Esophagus (tissue), 2 donors: ENCODE measurements at regions not wholly inside any gene's neighbourhood (a gene's known extent, or its start where the extent isn't known, plus 50 kb on each side); places are given as distances from the start of the nearest gene placed in this dataset.
"Not testable (repeated sequence)": the region's sequence is repeated elsewhere in the genome, so short reads cannot be mapped to it uniquely, and the experiment has no call there.

Experiments
- H3K27ac ChIP-seq, 2 donors: one replicate each; pipeline ENCODE4 v1.5.1; 2013; ENCODE audit warnings: low read depth in 2 of 2, mild to moderate bottlenecking in 2 of 2, inconsistent platforms in 1 of 2, low read length in 1 of 2, moderate library complexity in 1 of 2
- H3K27me3 ChIP-seq, 2 donors: one replicate each; pipeline ENCODE4 v1.6.1; 2013; ENCODE audit warnings: low read length in 2 of 2, control low read depth in 1 of 2, mild to moderate bottlenecking in 1 of 2; ENCODE audit not compliant: insufficient read depth in 2 of 2, control insufficient read depth in 1 of 2
- H3K36me3 ChIP-seq, 2 donors: one replicate each; pipeline ENCODE4 v1.6.1; 2013; ENCODE audit warnings: low read length in 1 of 2; ENCODE audit not compliant: control insufficient read depth in 2 of 2, insufficient read depth in 2 of 2
- H3K4me1 ChIP-seq, 2 donors: one replicate each; pipeline ENCODE4 v1.6.1; 2013; ENCODE audit warnings: low read length in 1 of 2; ENCODE audit not compliant: control insufficient read depth in 2 of 2, insufficient read depth in 2 of 2
- H3K4me3 ChIP-seq, 2 donors: one replicate each; pipeline ENCODE4 v1.5.1; 2013; ENCODE audit warnings: low read length in 2 of 2, mild to moderate bottlenecking in 2 of 2, low read depth in 1 of 2, moderate library complexity in 1 of 2
- H3K9me3 ChIP-seq, 2 donors: one replicate each; pipeline ENCODE4 v1.6.1; 2013; ENCODE audit warnings: mild to moderate bottlenecking in 2 of 2, low read depth in 1 of 2, low read length in 1 of 2, moderate library complexity in 1 of 2; ENCODE audit not compliant: control insufficient read depth in 2 of 2, insufficient read depth in 1 of 2
- WGBS, 2 donors: extraction: QIAGEN DNeasy Blood & Tissue Kit; methylation state at CpG; one replicate each; pipeline ENCODE4 v1.1.7; 2013; 5-methylcytosine and 5-hydroxymethylcytosine counted together
- donor health status: healthy with polysubstance abuse.
- donor health status: Bipolar disorder and iron deficiency.

DNA sequence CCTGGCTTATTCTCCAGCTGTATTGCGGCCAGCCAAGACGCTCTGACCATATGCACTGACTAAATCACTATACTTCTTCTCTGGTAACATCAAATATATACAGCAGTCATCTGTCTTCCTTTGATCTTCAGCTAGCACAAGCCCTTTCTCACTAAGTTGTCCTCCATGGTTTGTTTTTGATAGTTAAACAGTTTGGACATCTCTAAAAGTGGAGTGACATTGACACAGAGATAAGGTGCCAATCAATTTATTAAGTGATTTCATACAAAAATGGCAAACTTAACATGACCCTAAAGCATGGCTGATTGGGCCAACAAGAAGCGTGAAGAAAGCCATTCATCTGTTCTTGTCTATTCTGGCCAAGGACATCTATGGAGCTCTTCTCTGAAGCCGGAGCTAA, 334.9 kb downstream of the NKX6-1 start:
- peaks cover 0 to 3% of the 10 kb centered on the region in 2 donors for H3K4me1 ChIP-seq
- 75 to 83% methylated on average over 4 of the region's 4 CpGs for WGBS, 2 donors
- H3K36me3 ChIP-seq = no peaks in the 10 kb centered on the region
- no peaks in the 10 kb centered on the region for H3K27me3 ChIP-seq
- H3K27ac ChIP-seq = no peak overlapping the region
- no peak overlapping the region for H3K4me3 ChIP-seq
- H3K9me3 ChIP-seq = no peaks in the 10 kb centered on the region

DNA sequence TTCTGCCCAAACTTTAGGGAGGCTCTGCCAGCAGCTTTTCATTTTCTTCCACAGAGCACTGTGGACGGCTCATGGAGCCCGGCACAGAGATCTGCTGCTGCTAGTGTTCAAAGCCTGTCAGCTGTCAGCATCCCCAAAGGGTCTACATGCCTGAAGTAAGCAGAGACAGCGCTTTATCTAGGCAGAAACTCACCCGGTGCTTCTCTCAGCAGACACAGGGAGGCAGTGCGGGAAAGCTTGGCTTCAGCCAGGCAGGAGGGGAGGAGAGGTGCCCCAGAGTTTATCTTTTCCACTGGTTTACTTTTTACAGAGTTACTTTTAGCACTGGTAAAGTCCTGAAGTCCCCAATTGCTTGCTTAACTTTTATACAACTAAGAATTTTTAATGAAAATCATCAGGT, 339.3 kb downstream of the NKX6-1 start:
- Histone ChIP-seq H3K27ac (peak overlapping the region in 1 of 2 donors; percentile 31), H3K4me3 (no peak overlapping the region), H3K9me3 (no peaks in the 10 kb centered on the region), H3K4me1 (peaks cover 0 to 3% of the 10 kb centered on the region in 2 donors), H3K36me3 (no peaks in the 10 kb centered on the region), H3K27me3 (no peaks in the 10 kb centered on the region)
- 28 to 33% methylated on average over 5 of the region's 5 CpGs for WGBS, 2 donors

DNA sequence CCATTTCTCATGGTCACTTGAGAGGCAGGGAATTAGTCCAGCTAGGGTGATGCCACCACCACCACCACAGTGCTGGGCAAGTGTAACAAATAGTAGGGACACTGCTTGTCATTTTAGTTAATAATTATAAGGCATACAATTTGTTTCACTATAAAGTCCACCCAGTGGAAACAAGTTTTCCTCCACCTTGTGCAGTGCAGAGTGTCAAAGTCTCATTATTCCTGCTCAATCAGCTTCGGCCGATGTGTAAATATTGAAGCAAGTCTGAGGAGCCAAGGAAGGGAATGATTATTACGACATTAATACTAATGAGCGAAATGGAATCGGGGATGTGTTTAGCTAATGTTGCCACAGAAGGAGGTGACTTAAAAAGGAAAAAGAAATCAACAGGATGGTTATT, 340.4 kb downstream of the NKX6-1 start:
- H3K4me1 ChIP-seq = peaks cover 0 to 3% of the 10 kb centered on the region in 2 donors

DNA sequence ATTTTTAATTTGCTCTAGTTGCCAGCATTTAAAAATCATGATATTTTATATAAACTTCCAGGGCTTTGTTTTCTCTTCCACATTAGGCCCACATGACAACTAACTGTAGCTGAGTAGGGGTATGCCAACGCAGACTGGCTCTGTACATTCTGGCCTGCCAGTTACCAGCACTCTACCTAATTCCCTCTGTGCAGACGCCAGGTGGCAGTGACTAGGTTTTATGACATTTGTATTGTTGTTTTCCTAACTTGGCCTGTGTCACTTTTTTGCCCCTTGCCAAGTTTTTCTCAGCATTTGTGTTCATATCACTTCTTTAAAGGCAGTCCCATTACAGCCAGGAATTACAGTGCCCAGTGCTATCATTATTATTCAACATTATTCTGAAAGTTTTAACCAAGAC, 347.5 kb downstream of the NKX6-1 start:
- Histone ChIP-seq H3K27me3 (no peaks in the 10 kb centered on the region), H3K9me3 (no peaks in the 10 kb centered on the region), H3K4me1 (no peaks in the 10 kb centered on the region), H3K4me3 (no peak overlapping the region), H3K27ac (no peak overlapping the region), H3K36me3 (no peaks in the 10 kb centered on the region)
- 54 to 60% methylated on average over 2 of the region's 2 CpGs for WGBS, 2 donors

More for the DNA sequence above, 340.4 kb downstream of the NKX6-1 start:
- Histone ChIP-seq H3K27me3 (no peaks in the 10 kb centered on the region), H3K9me3 (no peaks in the 10 kb centered on the region), H3K36me3 (no peaks in the 10 kb centered on the region), H3K27ac (no peak overlapping the region), H3K4me3 (no peak overlapping the region)
- 41 to 59% methylated on average over 5 of the region's 5 CpGs for WGBS, 2 donors

DNA sequence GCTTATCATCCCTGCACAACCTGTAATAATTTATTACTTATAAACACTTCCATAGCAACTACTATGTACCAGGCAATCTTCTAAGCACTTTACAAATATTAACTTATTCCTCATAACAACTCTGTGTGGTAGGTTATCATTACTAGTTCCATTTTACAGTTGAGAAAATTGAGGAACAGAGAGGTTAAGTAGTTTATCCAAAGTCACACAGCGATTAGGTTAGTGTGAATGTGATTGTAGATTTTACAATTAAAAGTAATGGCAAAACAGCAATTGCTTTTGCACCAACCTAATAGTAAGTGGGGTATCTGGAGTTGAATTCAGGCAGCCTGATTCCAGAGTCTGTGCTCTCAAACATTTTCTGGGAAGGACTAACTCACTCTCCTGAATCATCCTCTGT, 348.9 kb downstream of the NKX6-1 start:
- no peak overlapping the region for H3K4me3 ChIP-seq
- H3K27ac ChIP-seq = no peak overlapping the region
- H3K4me1 ChIP-seq = no peaks in the 10 kb centered on the region

DNA sequence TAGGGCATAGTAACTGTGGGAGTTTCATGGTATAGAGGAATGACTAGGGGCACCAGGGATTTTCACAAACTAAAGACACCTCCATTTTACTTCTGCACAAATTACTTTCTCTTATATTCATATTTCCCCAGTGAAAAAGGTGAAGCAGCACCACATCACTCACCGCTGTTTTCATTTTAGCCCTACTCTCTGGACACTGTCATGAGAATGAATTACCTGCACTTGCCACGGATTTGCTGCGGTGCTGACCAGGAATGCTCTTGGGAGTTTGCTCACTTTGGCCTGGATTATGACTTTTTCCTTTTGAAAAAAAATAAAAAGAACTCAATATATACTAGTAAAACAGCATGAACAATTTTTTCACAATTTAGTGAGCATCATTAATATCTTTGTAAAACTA, 351.3 kb downstream of the NKX6-1 start:
- H3K27me3 ChIP-seq = no peaks in the 10 kb centered on the region
- no peaks in the 10 kb centered on the region for H3K36me3 ChIP-seq
- no peaks in the 10 kb centered on the region for H3K9me3 ChIP-seq
- no peaks in the 10 kb centered on the region for H3K4me1 ChIP-seq
- whole genome bisulfite sequencing, 2 donors = 88 to 93% methylated on average over 3 of the region's 3 CpGs
- no peak overlapping the region for H3K27ac ChIP-seq
- no peak overlapping the region for H3K4me3 ChIP-seq

More for the DNA sequence above, 348.9 kb downstream of the NKX6-1 start:
- Histone ChIP-seq H3K9me3 (no peaks in the 10 kb centered on the region), H3K36me3 (no peaks in the 10 kb centered on the region), H3K27me3 (no peaks in the 10 kb centered on the region)
- 92 to 97% methylated on average over 1 of the region's 1 CpG for WGBS, 2 donors

DNA sequence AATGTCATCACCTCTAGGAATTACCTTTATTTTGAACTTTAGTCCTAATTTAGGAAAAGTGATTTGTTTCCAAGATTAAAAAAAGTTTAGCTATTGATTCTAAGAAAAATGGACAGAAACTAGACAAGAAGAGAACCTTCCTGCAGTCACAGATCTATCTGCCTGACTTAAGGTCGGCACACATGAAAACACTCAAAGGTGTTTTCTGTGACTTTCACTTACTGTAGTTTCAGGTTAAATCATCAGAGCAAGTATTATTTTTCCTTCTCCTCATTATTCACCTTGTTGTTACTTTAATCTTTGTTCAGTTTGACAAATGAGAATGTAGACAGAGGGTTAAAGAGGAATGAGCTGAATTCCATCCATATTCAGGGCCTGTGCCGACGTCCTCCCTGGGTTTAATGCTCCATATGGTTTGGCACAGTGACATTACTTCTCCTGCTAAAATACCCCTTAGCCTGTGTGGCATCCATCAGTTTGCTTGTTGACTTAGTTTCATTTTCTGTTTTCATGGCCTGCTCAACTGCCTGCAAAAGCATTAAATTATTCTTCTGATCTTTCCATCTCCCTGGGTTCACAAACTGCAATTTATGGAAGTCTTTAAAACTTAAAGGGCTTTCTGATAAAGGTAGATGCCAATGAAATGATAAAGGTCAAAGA, 352.7 kb downstream of the NKX6-1 start:
- no peaks in the 10 kb centered on the region for H3K4me1 ChIP-seq
- no peak overlapping the region for H3K27ac ChIP-seq
- no peaks in the 10 kb centered on the region for H3K27me3 ChIP-seq
- 26 to 31% methylated on average over 3 of the region's 3 CpGs for WGBS, 2 donors
- no peaks in the 10 kb centered on the region for H3K36me3 ChIP-seq
- H3K9me3 ChIP-seq = no peaks in the 10 kb centered on the region
- H3K4me3 ChIP-seq = no peak overlapping the region

DNA sequence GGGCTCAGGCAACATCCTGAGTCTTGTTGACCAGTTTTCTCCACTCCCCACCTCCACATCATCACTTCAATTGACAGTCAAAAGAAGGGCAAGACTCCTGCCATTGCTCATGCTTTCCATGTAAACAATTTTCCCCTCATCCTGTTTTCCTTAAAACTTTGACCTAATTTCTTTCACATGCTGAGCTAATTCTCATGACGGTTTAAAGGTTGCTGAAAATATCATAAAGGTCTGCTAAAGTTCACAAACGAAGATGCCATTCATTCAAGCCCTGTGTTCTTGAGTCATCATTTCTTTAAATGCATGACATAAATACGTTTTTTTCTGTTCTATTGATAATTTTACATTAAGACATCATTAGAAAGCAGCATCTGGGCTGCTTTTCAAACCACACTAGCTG, 353.9 kb downstream of the NKX6-1 start:
- Histone ChIP-seq H3K4me3 (no peak overlapping the region), H3K27me3 (no peaks in the 10 kb centered on the region), H3K4me1 (no peaks in the 10 kb centered on the region), H3K9me3 (no peaks in the 10 kb centered on the region), H3K36me3 (no peaks in the 10 kb centered on the region), H3K27ac (no peak overlapping the region)
- 59 to 64% methylated on average over 3 of the region's 3 CpGs for WGBS, 2 donors

DNA sequence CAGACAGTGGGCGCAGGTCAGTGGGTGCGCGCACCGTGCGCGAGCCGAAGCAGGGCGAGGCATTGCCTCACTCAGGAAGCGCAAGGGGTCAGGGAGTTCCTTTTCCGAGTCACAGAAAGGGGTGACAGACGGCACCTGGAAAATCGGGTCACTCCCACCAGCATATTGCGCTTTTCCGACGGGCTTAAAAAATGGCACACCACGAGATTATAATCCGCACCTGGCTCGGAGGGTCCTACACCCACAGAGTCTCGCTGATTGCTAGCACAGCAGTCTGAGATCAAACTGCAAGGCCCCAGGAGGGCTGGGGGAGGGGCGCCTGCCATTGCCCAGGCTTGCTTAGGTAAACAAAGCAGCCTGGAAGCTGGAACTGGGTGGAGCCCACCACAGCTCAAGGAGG, 372.2 kb downstream of the NKX6-1 start:
- H3K27ac ChIP-seq, H3K4me1 ChIP-seq, H3K36me3 ChIP-seq, H3K4me3 ChIP-seq, H3K27me3 ChIP-seq, H3K9me3 ChIP-seq: not testable (repeated sequence)
- WGBS, 2 donors = 54 to 68% methylated on average over 14 to 19 of the region's 20 CpGs

DNA sequence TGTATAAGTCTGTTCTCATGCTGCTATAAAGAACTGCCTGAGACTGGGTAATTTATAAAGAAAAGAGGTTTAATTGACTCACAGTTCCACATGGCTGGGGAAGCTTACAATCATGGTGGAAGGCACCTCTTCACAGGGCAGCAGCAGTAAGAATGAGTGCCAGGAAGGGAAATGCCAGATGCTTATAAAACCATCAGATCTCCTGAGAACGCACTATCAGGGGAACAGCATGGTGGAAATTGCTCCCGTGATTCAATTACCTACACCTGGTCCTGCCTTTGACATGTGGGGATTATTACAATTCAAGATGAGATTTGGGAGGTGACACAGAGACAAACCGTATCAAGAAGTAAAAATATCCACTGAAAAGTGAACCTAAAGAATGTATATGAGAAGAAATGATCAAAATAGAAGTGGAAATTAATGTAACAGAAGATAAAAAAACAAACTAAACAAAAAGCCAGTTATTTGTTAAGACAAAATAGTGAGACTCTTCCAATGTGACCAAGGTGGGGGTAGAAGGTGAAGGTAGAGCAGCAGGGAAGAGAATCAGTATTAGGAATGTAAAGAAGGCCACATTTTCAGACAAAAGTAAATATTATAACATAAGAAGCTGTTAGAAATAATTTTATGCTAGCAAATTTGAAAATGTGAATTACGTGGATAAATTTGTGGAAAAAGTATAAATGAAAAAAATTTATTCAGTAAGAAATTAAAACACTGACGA, 372.9 kb downstream of the NKX6-1 start:
- Histone ChIP-seq H3K4me1 (no peaks in the 10 kb centered on the region), H3K27me3 (no peaks in the 10 kb centered on the region), H3K4me3 (no peak overlapping the region), H3K9me3 (no peaks in the 10 kb centered on the region), H3K36me3 (no peaks in the 10 kb centered on the region), H3K27ac (no peak overlapping the region)
- 79 to 87% methylated on average over 5 of the region's 5 CpGs for whole genome bisulfite sequencing, 2 donors
